OCI-LY1 (cell line): ENCODE measurements at regions not wholly inside any gene's neighbourhood (a gene's known extent, or its start where the extent isn't known, plus 50 kb on each side); places are given as distances from the start of the nearest gene placed in this dataset.

ENCODE experiments used
- EZH2 ChIP-seq: fragments of 200-600 bp; sonication (generic), shearing (Covaris generic); IDR thresholded peaks from 2 replicates; pipeline ENCODE4 v1.8.0; 2017; ENCODE audit warnings: borderline replicate concordance, mixed run types, mild to moderate bottlenecking, antibody characterized with exemption, low read length, moderate library complexity, mixed read lengths
- TF ChIP-seq, protein P1 (sequence below): fragments of 200-600 bp; sonication (generic), shearing (Covaris generic); IDR thresholded peaks from 2 replicates; pipeline ENCODE4 v1.5.1; 2017; ENCODE audit warnings: mild to moderate bottlenecking, antibody characterized with exemption, low read length, moderate library complexity, mixed read lengths

DNA sequence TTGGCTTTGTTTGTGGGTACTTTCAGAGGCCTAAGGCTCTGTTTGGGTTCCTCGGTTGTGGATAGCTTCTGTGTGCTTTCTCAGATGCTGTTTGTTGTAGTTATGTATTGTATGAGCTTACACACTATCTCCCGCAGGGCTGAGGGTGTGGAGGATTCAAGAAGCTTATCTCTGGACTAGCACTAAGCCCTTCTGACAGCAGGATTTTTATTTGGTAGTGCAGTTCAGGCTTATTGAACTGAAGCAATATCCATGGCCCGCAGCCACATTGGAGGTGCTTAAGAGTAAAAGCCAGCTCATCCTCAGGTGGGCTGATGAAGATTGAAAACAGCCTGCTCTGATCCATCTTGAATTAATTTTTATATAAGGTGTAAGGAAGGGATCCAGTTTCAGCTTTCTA lies 128.2 kb downstream of the RASGEF1B start:
- TF ChIP-seq, protein P1, sequence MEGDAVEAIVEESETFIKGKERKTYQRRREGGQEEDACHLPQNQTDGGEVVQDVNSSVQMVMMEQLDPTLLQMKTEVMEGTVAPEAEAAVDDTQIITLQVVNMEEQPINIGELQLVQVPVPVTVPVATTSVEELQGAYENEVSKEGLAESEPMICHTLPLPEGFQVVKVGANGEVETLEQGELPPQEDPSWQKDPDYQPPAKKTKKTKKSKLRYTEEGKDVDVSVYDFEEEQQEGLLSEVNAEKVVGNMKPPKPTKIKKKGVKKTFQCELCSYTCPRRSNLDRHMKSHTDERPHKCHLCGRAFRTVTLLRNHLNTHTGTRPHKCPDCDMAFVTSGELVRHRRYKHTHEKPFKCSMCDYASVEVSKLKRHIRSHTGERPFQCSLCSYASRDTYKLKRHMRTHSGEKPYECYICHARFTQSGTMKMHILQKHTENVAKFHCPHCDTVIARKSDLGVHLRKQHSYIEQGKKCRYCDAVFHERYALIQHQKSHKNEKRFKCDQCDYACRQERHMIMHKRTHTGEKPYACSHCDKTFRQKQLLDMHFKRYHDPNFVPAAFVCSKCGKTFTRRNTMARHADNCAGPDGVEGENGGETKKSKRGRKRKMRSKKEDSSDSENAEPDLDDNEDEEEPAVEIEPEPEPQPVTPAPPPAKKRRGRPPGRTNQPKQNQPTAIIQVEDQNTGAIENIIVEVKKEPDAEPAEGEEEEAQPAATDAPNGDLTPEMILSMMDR = no peak
- TF ChIP-seq EZH2 = no peak
